Tibial nerve (tissue), 3 donors: ENCODE measurements at regions not wholly inside any gene's neighbourhood (a gene's known extent, or its start where the extent isn't known, plus 50 kb on each side); places are given as distances from the start of the nearest gene placed in this dataset.
A peak's percentile ranks its signal among the peaks of the same experiment; 100 is the strongest.

ENCODE experiments used
- CTCF ChIP-seq, 5 experiments: fragments of 200-600 bp in 3 of 5; fragments of 450-650 bp in 2 of 5; sonication (generic) in 3 of 5; IDR thresholded peaks; one replicate each; pipeline ENCODE4 v1.5.1; 2016 to 2019; ENCODE audit warnings: antibody characterized with exemption in 5 of 5, mild to moderate bottlenecking in 3 of 5, moderate library complexity in 2 of 5
- POLR2A ChIP-seq, 2 donors: fragments of 450-650 bp; IDR thresholded peaks; one replicate each; pipeline ENCODE4 v1.6.1; 2017; ENCODE audit warnings: antibody characterized with exemption in 2 of 2, mild to moderate bottlenecking in 2 of 2, moderate library complexity in 2 of 2

GRCh38 chr3:150238995-150239619 is 169.0 kb upstream of the TSC22D2 start:
- no peak for TF ChIP-seq POLR2A (IDR thresholded peaks at IDR 0.05)
- TF ChIP-seq CTCF (IDR thresholded peaks at IDR 0.05): peak in 1 of 5 experiments; percentile 17
